ENCODE measurements at regions not wholly inside any gene's neighbourhood (a gene's known extent, or its start where the extent isn't known, plus 50 kb on each side); places are given as distances from the start of the nearest gene placed in this dataset.
A peak's percentile ranks its signal among the peaks of the same experiment; 100 is the strongest.

GRCh38 chr12:123041811-123042655, 61.6 kb downstream of the ARL6IP4 start:
- no peak for DNase-seq (ENCODE audit: low read depth)

DNA sequence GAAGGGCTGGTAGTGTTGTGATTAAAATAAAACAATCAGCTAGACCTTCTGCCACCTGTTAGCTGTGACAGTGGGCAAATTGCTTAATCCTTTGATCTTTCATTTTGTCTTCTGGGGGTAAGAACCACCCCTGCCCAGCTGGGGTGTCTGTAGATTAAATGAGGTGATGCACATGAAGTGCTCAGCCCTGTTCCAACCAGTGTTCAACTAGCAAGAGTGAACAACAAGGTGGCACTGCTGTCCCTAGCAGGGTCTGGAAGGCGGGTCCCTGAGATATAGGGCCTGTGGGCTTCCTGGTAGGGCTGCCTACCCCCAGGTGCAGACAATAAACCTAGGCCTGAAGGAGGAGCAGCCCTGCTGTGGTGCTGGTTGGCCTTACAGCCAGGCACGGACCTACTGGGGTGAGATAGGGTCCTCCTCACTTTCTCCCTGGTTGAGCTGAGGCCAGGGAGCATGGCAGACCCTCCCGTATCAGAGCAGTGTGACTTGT, 60.6 kb downstream of the ARL6IP4 start:
- DNase-seq (ENCODE audit: low read depth), result no peak

GRCh38 chr12:123040106-123040505, 59.6 kb downstream of the ARL6IP4 start:
- DNase-seq (ENCODE audit: low read depth), result no peak

DNA sequence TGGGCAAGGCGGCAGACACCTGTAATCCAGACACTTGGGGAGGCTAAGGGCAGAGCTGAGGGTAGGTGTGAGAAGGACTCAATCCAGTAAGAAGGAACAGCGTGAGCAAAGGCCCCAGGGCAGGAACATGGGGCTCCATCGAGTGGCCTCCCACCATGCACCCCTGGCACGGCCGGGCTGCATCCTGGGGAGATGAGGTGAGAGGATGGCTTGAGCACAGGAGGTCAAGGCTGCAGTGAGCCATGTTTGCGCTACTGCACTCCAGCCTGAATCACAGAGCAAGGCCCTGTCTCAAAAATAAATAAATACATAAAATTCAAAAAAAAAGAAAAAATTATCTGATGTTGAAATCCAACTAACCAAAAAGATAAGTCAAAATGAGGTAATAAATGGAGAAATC, 58.5 kb downstream of the ARL6IP4 start:
- no peak for DNase-seq (ENCODE audit: low read depth)

GRCh38 chr12:123038486-123038885, 58.0 kb downstream of the ARL6IP4 start:
- DNase-seq (ENCODE audit: low read depth), result no peak

DNA sequence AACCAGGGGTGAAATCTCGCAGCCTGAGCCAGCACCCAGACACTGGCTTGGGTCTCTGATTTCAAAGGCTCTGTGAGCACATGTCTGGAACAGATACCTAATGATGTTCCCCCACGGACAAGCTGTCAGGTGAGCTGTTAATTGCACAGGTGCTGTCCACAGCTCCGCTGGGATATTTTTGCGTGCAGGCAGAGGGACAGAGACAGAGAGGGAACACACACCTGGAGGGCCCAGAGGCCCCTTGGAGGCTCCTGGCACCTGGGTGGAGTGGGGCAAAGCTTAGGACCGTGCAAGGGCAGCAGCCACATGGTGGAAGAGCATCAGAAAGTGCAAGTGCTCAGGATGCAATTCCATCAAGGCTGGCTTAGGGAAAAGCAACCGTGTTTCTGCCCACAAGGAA, 57.3 kb downstream of the ARL6IP4 start:
- DNase-seq (ENCODE audit: low read depth), result no peak

GRCh38 chr12:123036466-123037285, 56.2 kb downstream of the ARL6IP4 start:
- no peak for DNase-seq (ENCODE audit: low read depth)

DNA sequence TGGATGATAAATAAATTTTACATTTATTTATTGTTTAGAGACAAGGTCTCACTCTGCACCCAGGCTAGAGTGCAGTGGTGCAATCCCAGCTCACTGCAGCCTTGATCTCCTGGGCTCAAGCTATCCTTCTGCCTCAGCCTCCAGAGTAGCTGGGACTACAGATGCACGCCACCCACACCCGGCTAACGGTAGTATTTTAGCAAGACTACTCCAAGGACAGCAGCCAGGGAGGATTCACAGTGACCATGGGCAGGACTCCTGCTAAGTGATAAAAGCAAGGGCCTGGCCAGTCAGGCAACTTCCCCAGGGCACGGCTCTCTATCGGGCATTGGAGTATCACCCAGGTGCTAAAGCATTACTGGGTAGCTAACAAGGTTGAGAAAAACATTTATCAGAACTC, 55.4 kb downstream of the ARL6IP4 start:
- no peak for DNase-seq (ENCODE audit: low read depth)

- peak; percentile 79 for DNase-seq (ENCODE audit: low read depth)
Observed at GRCh38 chr12:123034865-123035264, 54.4 kb downstream of the ARL6IP4 start.

DNA sequence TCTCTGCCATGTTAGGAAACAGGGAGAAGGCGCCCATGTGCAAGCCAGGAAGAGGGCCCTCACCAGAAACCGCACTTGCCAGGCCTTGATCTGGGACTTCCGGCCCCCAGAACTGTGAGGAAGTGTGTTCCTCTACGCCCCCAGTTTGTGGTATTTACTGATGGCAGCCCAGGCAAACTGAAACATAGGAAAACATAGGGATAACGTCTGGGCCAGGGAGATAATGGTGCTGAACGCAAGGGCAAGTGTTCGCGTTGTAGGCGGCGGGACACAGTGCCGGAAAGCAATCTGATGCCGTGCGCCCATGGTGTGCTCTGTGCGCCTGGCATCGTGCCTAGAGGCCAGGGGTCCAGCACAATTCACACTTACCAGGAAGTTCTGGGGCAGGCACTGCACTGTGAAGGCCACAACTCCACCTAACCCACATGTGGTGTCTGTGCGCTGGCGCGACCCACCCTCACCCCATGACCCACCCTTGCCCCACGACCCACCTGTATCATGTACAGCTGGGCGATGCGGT, 53.6 kb downstream of the ARL6IP4 start:
- DNase-seq (ENCODE audit: low read depth), result no peak

DNA sequence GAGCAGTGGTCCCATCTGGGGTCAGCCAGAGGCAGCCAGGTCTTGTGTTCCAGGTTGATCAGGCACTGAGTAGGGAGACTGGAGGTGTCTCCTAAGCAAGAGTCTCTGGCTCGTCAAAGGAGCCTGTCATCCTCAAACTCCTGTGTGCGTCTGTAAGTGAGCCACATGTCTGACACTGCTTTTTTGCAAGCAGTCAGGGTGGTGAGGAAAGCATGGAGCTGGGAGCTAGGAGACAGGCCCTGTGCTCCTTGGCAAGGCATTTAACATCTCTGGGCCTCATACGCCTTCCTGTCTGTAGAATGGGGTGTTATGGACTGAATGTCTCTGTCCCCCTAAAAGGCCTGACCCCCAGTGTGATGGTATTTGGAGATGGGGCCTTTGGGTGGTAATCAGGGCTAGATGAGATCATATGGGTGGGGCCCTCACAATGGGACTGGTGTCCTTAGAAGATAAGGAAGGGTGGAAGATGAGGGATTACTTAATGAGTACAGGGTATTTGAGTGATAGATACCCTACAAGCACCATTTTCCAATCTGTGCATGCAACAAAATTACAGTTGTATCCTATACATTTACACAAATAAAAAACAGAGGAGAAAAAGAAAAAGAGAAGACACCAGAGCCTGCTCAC, 53.0 kb downstream of the ARL6IP4 start:
- no peak for DNase-seq (ENCODE audit: low read depth)

- no peak for DNase-seq (ENCODE audit: low read depth)
Observed at GRCh38 chr12:123032736-123033391, 52.4 kb downstream of the ARL6IP4 start.

Data from LHCN-M2 (cell line).